IMR-90 (cell line): ENCODE measurements at regions not wholly inside any gene's neighbourhood (a gene's known extent, or its start where the extent isn't known, plus 50 kb on each side); places are given as distances from the start of the nearest gene placed in this dataset.

ENCODE experiments used
- ATAC-seq: fragments of 200-7000 bp; cut with Tn5 transposase; 2 replicates; pipeline ENCODE4 v1.9.1; 2020; ENCODE audit warnings: low read depth, mild to moderate bottlenecking, moderate library complexity
- BruUV-seq: library from RNA; stranded (reverse); fragments of 400-500 nt; replicated peaks from 2 replicates; lab custom pipeline; 2021; lab: Mats Ljungman, UMichigan
- CTCF ChIA-PET: fragments of 300-600 bp; formaldehyde crosslinking; extraction: SDS; loops from one replicate; lab custom pipeline; 2021; ENCODE audit warnings: antibody characterized with exemption; lab: Yijun Ruan, JAX
- POLR2A ChIA-PET: fragments of 300-600 bp; sonication (Branson Sonifier 250); formaldehyde crosslinking; loops from one replicate; lab custom pipeline; 2022; ENCODE audit warnings: antibody characterized with exemption; ENCODE audit not compliant: unreplicated experiment; lab: Charles Lee
- DNase-seq: peaks from one replicate; pipeline ENCODE4 v3.0.0; 2013
- H2AFZ ChIP-seq: replicated peaks from 2 replicates; pipeline ENCODE3; 2013; ENCODE audit warnings: low read length, mild to moderate bottlenecking; ENCODE audit not compliant: poor library complexity
- H2AK5ac ChIP-seq: 2 replicates; pipeline ENCODE4 v1.6.1; 2013; ENCODE audit warnings: low read depth, low read length, inconsistent platforms
- H2AK9ac ChIP-seq: replicated peaks from 2 replicates; pipeline ENCODE3; 2013; ENCODE audit warnings: mild to moderate bottlenecking, low read depth, low read length, moderate library complexity; ENCODE audit not compliant: poor library complexity
- H2BK120ac ChIP-seq: 2 replicates; pipeline ENCODE4 v1.6.1; 2013; ENCODE audit warnings: low read depth, low read length, inconsistent platforms
- H2BK15ac ChIP-seq: 3 replicates; pipeline ENCODE4 v1.6.1; 2013; ENCODE audit warnings: low read depth, low read length, inconsistent platforms
- H2BK20ac ChIP-seq: 2 replicates; pipeline ENCODE4 v1.6.1; 2013; ENCODE audit warnings: low read depth, mild to moderate bottlenecking, inconsistent platforms, low read length, moderate library complexity
- H2BK5ac ChIP-seq: 2 replicates; pipeline ENCODE4 v1.6.1; 2013; ENCODE audit warnings: mild to moderate bottlenecking, low read depth, low read length, inconsistent platforms; ENCODE audit not compliant: poor library complexity, severe bottlenecking
- H3K14ac ChIP-seq: replicated peaks from 2 replicates; pipeline ENCODE4 v1.6.1; 2013; ENCODE audit warnings: low read depth, low read length, inconsistent platforms
- H3K18ac ChIP-seq: 2 replicates; pipeline ENCODE4 v1.6.1; 2013; ENCODE audit warnings: low read depth, low read length, control low read depth
- H3K23ac ChIP-seq: 2 replicates; pipeline ENCODE4 v1.6.1; 2013; ENCODE audit warnings: low read depth, low read length, inconsistent platforms
- H3K27ac ChIP-seq: 2 replicates; pipeline ENCODE4 v1.5.1; 2013; ENCODE audit warnings: mild to moderate bottlenecking, control low read depth, low read length; ENCODE audit not compliant: insufficient read depth
- H3K27me3 ChIP-seq: 2 replicates; pipeline ENCODE4 v1.6.1; 2013; ENCODE audit warnings: low read length; ENCODE audit not compliant: control insufficient read depth, insufficient read depth
- H3K36me3 ChIP-seq: 2 replicates; pipeline ENCODE4 v1.6.1; 2013; ENCODE audit warnings: low read length, mixed read lengths; ENCODE audit not compliant: control insufficient read depth, insufficient read depth
- H3K4ac ChIP-seq: 2 replicates; pipeline ENCODE4 v1.6.1; 2013; ENCODE audit warnings: low read depth, low read length, inconsistent platforms
- H3K4me1 ChIP-seq: 2 replicates; pipeline ENCODE4 v1.6.1; 2013; ENCODE audit warnings: low read length, mixed read lengths; ENCODE audit not compliant: control insufficient read depth, insufficient read depth
- H3K4me2 ChIP-seq: 2 replicates; pipeline ENCODE4 v1.6.1; 2013; ENCODE audit warnings: low read depth, mild to moderate bottlenecking, control low read depth, low read length, moderate library complexity
- H3K4me3 ChIP-seq: 2 replicates; pipeline ENCODE4 v1.5.1; 2013; ENCODE audit warnings: low read depth, mild to moderate bottlenecking, control low read depth, low read length, moderate library complexity; ENCODE audit not compliant: insufficient read depth
- H3K56ac ChIP-seq: 2 replicates; pipeline ENCODE4 v1.6.1; 2013; ENCODE audit warnings: low read length, inconsistent platforms; ENCODE audit not compliant: insufficient read depth; ENCODE audit errors: extremely low read depth
- H3K79me1 ChIP-seq, 2 experiments: 2 replicates each; pipeline ENCODE4 v1.6.1; 2013; ENCODE audit warnings: low read length in 2 of 2, inconsistent platforms in 1 of 2, low read depth in 1 of 2
- H3K9ac ChIP-seq: 2 replicates; pipeline ENCODE4 v1.6.1; 2013; ENCODE audit warnings: low read depth, low read length, control low read depth
- H3K9me1 ChIP-seq: 2 replicates; pipeline ENCODE4 v1.6.1; 2013; ENCODE audit warnings: low read length, inconsistent platforms; ENCODE audit not compliant: insufficient read depth
- H3K9me3 ChIP-seq: 2 replicates; pipeline ENCODE4 v1.6.1; 2013; ENCODE audit warnings: low read length; ENCODE audit not compliant: control insufficient read depth, insufficient read depth
- H4K20me1 ChIP-seq: 2 replicates; pipeline ENCODE4 v1.6.1; 2013; ENCODE audit warnings: low read length, inconsistent platforms; ENCODE audit not compliant: insufficient read depth
- H4K5ac ChIP-seq: 2 replicates; pipeline ENCODE4 v1.6.1; 2013; ENCODE audit warnings: mild to moderate bottlenecking, low read depth, low read length, control low read depth
- H4K8ac ChIP-seq, 2 experiments: 2 replicates each; pipeline ENCODE4 v1.6.1; 2013; ENCODE audit warnings: low read depth in 2 of 2, low read length in 2 of 2, control low read depth in 1 of 2, inconsistent platforms in 1 of 2
- H4K91ac ChIP-seq: 2 replicates; pipeline ENCODE4 v1.6.1; 2013; ENCODE audit warnings: low read depth, low read length, inconsistent platforms; ENCODE audit not compliant: insufficient read depth
- BHLHE40 ChIP-seq: fragments of 150-350 bp; IDR thresholded peaks from 2 replicates; pipeline ENCODE4 v1.6.1; 2016; ENCODE audit warnings: mild to moderate bottlenecking, low read depth, low read length
- CEBPB ChIP-seq: IDR thresholded peaks from 2 replicates; pipeline ENCODE4 v1.6.1; 2012; ENCODE audit warnings: low read depth, low read length, improper control_type of control experiment
- CHD1 ChIP-seq: IDR thresholded peaks from 2 replicates; pipeline ENCODE4 v1.6.1; 2012; ENCODE audit warnings: low read depth, low read length, improper control_type of control experiment
- CTCF ChIP-seq: conservative IDR thresholded peaks from 2 replicates; pipeline ENCODE4 v1.5.1; 2012; ENCODE audit warnings: mild to moderate bottlenecking, low read depth, low read length, improper control_type of control experiment
- ELK1 ChIP-seq: fragments of 150-350 bp; IDR thresholded peaks from 2 replicates; pipeline ENCODE4 v1.6.1; 2016; ENCODE audit warnings: low read depth, mild to moderate bottlenecking, low read length, moderate library complexity, borderline replicate concordance
- FOS ChIP-seq: fragments of 150-350 bp; IDR thresholded peaks from 2 replicates; pipeline ENCODE4 v1.6.1; 2016; ENCODE audit warnings: low read depth, low read length
- MAFK ChIP-seq: IDR thresholded peaks from 2 replicates; pipeline ENCODE4 v1.6.1; 2012; ENCODE audit warnings: low read depth, low read length, improper control_type of control experiment
- MAZ ChIP-seq: IDR thresholded peaks from 2 replicates; pipeline ENCODE4 v1.6.1; 2012; ENCODE audit warnings: low read depth, mild to moderate bottlenecking, low read length, improper control_type of control experiment, moderate library complexity, borderline replicate concordance
- MXI1 ChIP-seq: IDR thresholded peaks from 2 replicates; pipeline ENCODE4 v1.6.1; 2012; ENCODE audit warnings: low read depth, mild to moderate bottlenecking, low read length, moderate library complexity, borderline replicate concordance
- NFE2L2 ChIP-seq: fragments of 150-350 bp; IDR thresholded peaks from 2 replicates; pipeline ENCODE4 v1.6.1; 2016; ENCODE audit warnings: low read depth, mild to moderate bottlenecking, low read length
- POLR2A ChIP-seq: IDR thresholded peaks from 2 replicates; pipeline ENCODE4 v1.6.1; 2012; ENCODE audit warnings: mild to moderate bottlenecking, low read depth, low read length
- RAD21 ChIP-seq: IDR thresholded peaks from 2 replicates; pipeline ENCODE4 v1.6.1; 2012; ENCODE audit warnings: low read length, improper control_type of control experiment
- RCOR1 ChIP-seq: IDR thresholded peaks from 2 replicates; pipeline ENCODE4 v1.6.1; 2012; ENCODE audit warnings: mild to moderate bottlenecking, low read length, improper control_type of control experiment; ENCODE audit not compliant: insufficient replicate concordance
- RFX5 ChIP-seq: IDR thresholded peaks from 2 replicates; pipeline ENCODE4 v1.8.0; 2012; ENCODE audit warnings: low read depth, mild to moderate bottlenecking, low read length, moderate library complexity
- SMC3 ChIP-seq: fragments of 150-350 bp; IDR thresholded peaks from 2 replicates; pipeline ENCODE4 v1.6.1; 2016; ENCODE audit warnings: low read depth, mild to moderate bottlenecking, antibody characterized with exemption, low read length, moderate library complexity
- USF2 ChIP-seq: fragments of 150-350 bp; IDR thresholded peaks from 2 replicates; pipeline ENCODE4 v1.6.1; 2017; ENCODE audit warnings: mild to moderate bottlenecking, antibody characterized with exemption, low read length, low read depth
- WGBS, 2 experiments: methylation state at CpG; one replicate each; pipeline versions ENCODE4 v1.1.5 to v1.1.7; 2013; ENCODE audit warnings: missing lambda C conversion rate in 2 of 2; ENCODE audit not compliant: insufficient read length in 1 of 2; ENCODE audit errors: extremely low coverage in 2 of 2; 5-methylcytosine and 5-hydroxymethylcytosine counted together
- dilution Hi-C: fragments of 300-500 bp; cut with HindIII; formaldehyde crosslinking; loops from one replicate; pipeline ENCODE4 v1.14.3; 2018; ENCODE audit warnings: low sequenced_read_pairs; ENCODE audit not compliant: unreplicated experiment
- in situ Hi-C: fragments of 300-500 bp; cut with MboI; formaldehyde crosslinking; loops from 3 replicates; pipeline ENCODE4 v1.14.3; 2019; ENCODE audit warnings: low sequenced_read_pairs, inconsistent platforms, mixed read lengths
- intact Hi-C: fragments of 100-400 bp; cut with micrococcal nuclease; formaldehyde crosslinking; loops from 2 replicates; pipeline ENCODE4 v1.10.0; 2022

GRCh38 chr6:68039641-68040311 is 595.3 kb upstream of the ADGRB3 start:
- Histone ChIP-seq H3K79me1 (no peaks in the 10 kb centered on the region), H2BK5ac (no peak overlapping the region), H3K4me3 (no peak overlapping the region), H3K18ac (no peak overlapping the region), H3K4me1 (no peaks in the 10 kb centered on the region), H2BK120ac (no peak overlapping the region), H3K27me3 (no peaks in the 10 kb centered on the region), H2BK15ac (no peak overlapping the region), H3K36me3 (no peaks in the 10 kb centered on the region), H3K27ac (no peak overlapping the region), H3K56ac (no peak overlapping the region), H3K4ac (no peak overlapping the region), H4K8ac (no peak overlapping the region), H3K14ac (no peak overlapping the region), H3K23ac (no peak overlapping the region), H2AK9ac (no peak overlapping the region), H2BK20ac (no peak overlapping the region), H2AK5ac (no peak overlapping the region), H3K9me3 (peaks cover 4% of the 10 kb centered on the region), H2AFZ (no peak overlapping the region), H3K4me2 (no peak overlapping the region), H4K20me1 (no peaks in the 10 kb centered on the region), H3K9ac (no peak overlapping the region), H3K9me1 (no peaks in the 10 kb centered on the region), H4K91ac (no peak overlapping the region), H4K5ac (no peak overlapping the region)
- dilution Hi-C loops: no loop called here
- intact Hi-C loops: no loop called here
- ATAC-seq (no peak), DNase-seq (no peak)
- POLR2A ChIA-PET: no interaction called here
- in situ Hi-C loops: no loop called here
- TF ChIP-seq MXI1 (no peak), BHLHE40 (no peak), SMC3 (no peak), NFE2L2 (no peak), MAZ (no peak), USF2 (no peak), MAFK (no peak), RFX5 (no peak), CEBPB (no peak), RAD21 (no peak), CHD1 (no peak), ELK1 (no peak), POLR2A (no peak), RCOR1 (no peak), CTCF (no peak), FOS (no peak)
- WGBS, 2 experiments: 34% methylated on average over 3 of the region's 5 CpGs; no CpG with 5 or more reads in 1 of the 2 experiments
- no TSS peak for BruUV-seq
- CTCF ChIA-PET: no interaction called here
